ENCODE measurements at regions not wholly inside any gene's neighbourhood (a gene's known extent, or its start where the extent isn't known, plus 50 kb on each side); places are given as distances from the start of the nearest gene placed in this dataset.

DNA sequence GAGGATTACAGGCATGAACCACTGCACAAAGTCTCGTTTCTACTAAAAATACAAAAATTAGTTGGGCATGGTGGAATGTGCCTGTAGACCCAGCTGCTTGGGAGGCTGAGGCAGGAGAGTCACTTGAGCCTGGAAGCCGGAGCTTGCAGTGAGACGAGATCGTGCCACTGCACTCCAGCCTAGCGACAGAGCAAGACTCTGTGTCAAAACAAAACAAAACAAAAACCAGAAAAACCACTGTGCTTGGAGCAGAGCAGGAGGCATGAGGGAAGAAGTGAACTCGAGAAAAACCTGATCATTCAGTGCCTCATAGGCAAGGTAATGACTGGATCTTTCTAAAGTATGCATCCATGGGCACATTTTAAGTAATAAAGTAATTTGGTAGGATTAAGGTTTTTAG, 487.8 kb downstream of the KCNH5 start:
- no peak overlapping the region for H2BK120ac ChIP-seq (ENCODE audit: low read depth, low read length)
- no peak overlapping the region for H4K91ac ChIP-seq (ENCODE audit: low read length)
- H2AFZ ChIP-seq (ENCODE audit: low read depth, low read length), result no peak overlapping the region
- H3K27ac ChIP-seq (ENCODE audit: low read length, poor library complexity, severe bottlenecking), result no peak overlapping the region
- no peaks in the 10 kb centered on the region for H3K4me1 ChIP-seq (ENCODE audit: control insufficient read depth, insufficient read depth, low read depth, low read length)
- H3K4ac ChIP-seq (ENCODE audit: low read depth in 1 of 2, low read length in 2 of 2), result no peak overlapping the region
- H2BK12ac ChIP-seq (ENCODE audit: low read length in 2 of 2), result no peak overlapping the region
- DNase-seq, result no peak
- H4K8ac ChIP-seq (ENCODE audit: low read length), result no peak overlapping the region
- H3K4me3 ChIP-seq (ENCODE audit: insufficient read depth in 1 of 2, low read depth in 1 of 2, low read length in 2 of 2), result no peak overlapping the region
- no peaks in the 10 kb centered on the region for H3K79me1 ChIP-seq (replicated peaks; ENCODE audit: low read length, poor library complexity, severe bottlenecking)
- no peaks in the 10 kb centered on the region for H3K27me3 ChIP-seq (ENCODE audit: control insufficient read depth in 1 of 2, insufficient read depth in 1 of 2, low read length in 2 of 2)
- no peak overlapping the region for H2AK5ac ChIP-seq (ENCODE audit: low read length, severe bottlenecking)
- 71% methylated on average over 3 of the region's 6 CpGs for WGBS
- no peak overlapping the region for H3K14ac ChIP-seq (ENCODE audit: low read length in 2 of 2)
- H2BK15ac ChIP-seq (ENCODE audit: low read depth, poor library complexity, severe bottlenecking), result no peak overlapping the region
- no peak overlapping the region for H3K9ac ChIP-seq (ENCODE audit: low read length)
- H3K9me3 ChIP-seq (ENCODE audit: control insufficient read depth, low read length), result peaks cover 16% of the 10 kb centered on the region
- H3K4me2 ChIP-seq (ENCODE audit: low read length, poor library complexity, severe bottlenecking), result no peak overlapping the region
- no peak overlapping the region for H3K18ac ChIP-seq (ENCODE audit: low read depth in 1 of 2, low read length in 2 of 2)
- no peak overlapping the region for H2BK5ac ChIP-seq (ENCODE audit: low read depth, low read length, poor library complexity, severe bottlenecking)
- H3K23ac ChIP-seq (ENCODE audit: low read length in 2 of 2), result no peak overlapping the region
- H3K36me3 ChIP-seq (ENCODE audit: control insufficient read depth in 1 of 2, insufficient read depth in 2 of 2, low read depth in 1 of 2, low read length in 2 of 2), result no peaks in the 10 kb centered on the region

DNA sequence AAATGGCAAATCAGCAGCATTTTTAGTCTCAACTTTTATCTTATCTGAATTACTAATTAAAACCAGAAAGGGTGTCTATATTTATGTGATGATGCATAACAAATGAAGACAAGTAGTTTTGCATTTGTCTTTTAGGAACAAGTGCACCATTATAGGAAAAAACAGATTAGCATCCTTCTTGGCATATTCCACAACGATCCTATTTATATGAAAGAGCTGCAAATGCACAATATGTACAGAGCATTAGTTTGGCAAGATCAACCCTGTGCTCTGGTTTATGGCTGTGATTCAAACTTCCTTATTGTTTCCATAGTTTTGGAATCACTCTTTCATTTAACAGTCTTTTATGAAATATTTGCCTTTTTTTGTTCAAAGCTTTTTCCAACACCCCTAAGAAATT, 486.8 kb downstream of the KCNH5 start:
- Histone ChIP-seq H2AK5ac (ENCODE audit: low read length, severe bottlenecking) (no peak overlapping the region), H3K18ac (ENCODE audit: low read depth in 1 of 2, low read length in 2 of 2) (no peak overlapping the region), H2AFZ (ENCODE audit: low read depth, low read length) (no peak overlapping the region), H3K4me2 (ENCODE audit: low read length, poor library complexity, severe bottlenecking) (no peak overlapping the region), H4K91ac (ENCODE audit: low read length) (no peak overlapping the region), H2BK120ac (ENCODE audit: low read depth, low read length) (no peak overlapping the region), H3K4ac (ENCODE audit: low read depth in 1 of 2, low read length in 2 of 2) (no peak overlapping the region), H3K9me3 (ENCODE audit: control insufficient read depth, low read length) (peaks cover 11% of the 10 kb centered on the region), H3K4me3 (ENCODE audit: insufficient read depth in 1 of 2, low read depth in 1 of 2, low read length in 2 of 2) (no peak overlapping the region), H3K23ac (ENCODE audit: low read length in 2 of 2) (no peak overlapping the region), H2BK15ac (ENCODE audit: low read depth, poor library complexity, severe bottlenecking) (no peak overlapping the region), H3K27me3 (ENCODE audit: control insufficient read depth in 1 of 2, insufficient read depth in 1 of 2, low read length in 2 of 2) (no peaks in the 10 kb centered on the region), H2BK5ac (ENCODE audit: low read depth, low read length, poor library complexity, severe bottlenecking) (no peak overlapping the region), H3K79me1 (replicated peaks; ENCODE audit: low read length, poor library complexity, severe bottlenecking) (no peaks in the 10 kb centered on the region), H3K14ac (ENCODE audit: low read length in 2 of 2) (no peak overlapping the region), H4K8ac (ENCODE audit: low read length) (no peak overlapping the region), H3K27ac (ENCODE audit: low read length, poor library complexity, severe bottlenecking) (no peak overlapping the region), H3K9ac (ENCODE audit: low read length) (no peak overlapping the region), H2BK12ac (ENCODE audit: low read length in 2 of 2) (no peak overlapping the region), H3K36me3 (ENCODE audit: control insufficient read depth in 1 of 2, insufficient read depth in 2 of 2, low read depth in 1 of 2, low read length in 2 of 2) (no peaks in the 10 kb centered on the region), H3K4me1 (ENCODE audit: control insufficient read depth, insufficient read depth, low read depth, low read length) (no peaks in the 10 kb centered on the region)
- no peak for DNase-seq
- 100% methylated on average over 1 of the region's 1 CpG for WGBS

DNA sequence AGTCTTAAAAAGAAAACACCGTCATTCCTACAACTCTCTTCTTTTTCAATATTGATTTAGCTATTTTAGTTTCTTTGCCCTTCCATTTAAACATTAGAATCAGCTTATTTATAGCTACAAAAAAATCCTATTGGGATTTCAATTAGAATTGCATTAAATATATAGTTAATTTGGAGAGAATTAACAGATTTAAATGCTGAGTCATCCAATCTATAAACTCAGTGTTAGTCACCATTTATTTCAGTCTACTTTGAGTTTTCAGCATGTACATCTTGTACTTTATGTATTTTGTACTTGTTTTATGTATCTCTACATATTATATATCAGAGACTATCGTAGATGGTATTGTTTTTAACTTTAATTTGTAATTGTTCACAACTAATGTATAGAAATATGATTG, 460.0 kb downstream of the KCNH5 start:
- Histone ChIP-seq H3K14ac (ENCODE audit: low read length in 2 of 2) (no peak overlapping the region), H2BK12ac (ENCODE audit: low read length in 2 of 2) (no peak overlapping the region), H3K36me3 (ENCODE audit: control insufficient read depth in 1 of 2, insufficient read depth in 2 of 2, low read depth in 1 of 2, low read length in 2 of 2) (no peaks in the 10 kb centered on the region), H4K91ac (ENCODE audit: low read length) (no peak overlapping the region), H2BK15ac (ENCODE audit: low read depth, poor library complexity, severe bottlenecking) (no peak overlapping the region), H2BK5ac (ENCODE audit: low read depth, low read length, poor library complexity, severe bottlenecking) (no peak overlapping the region), H3K4me2 (ENCODE audit: low read length, poor library complexity, severe bottlenecking) (no peak overlapping the region), H3K4me1 (ENCODE audit: control insufficient read depth, insufficient read depth, low read depth, low read length) (no peaks in the 10 kb centered on the region), H2AK5ac (ENCODE audit: low read length, severe bottlenecking) (no peak overlapping the region), H2AFZ (ENCODE audit: low read depth, low read length) (no peak overlapping the region), H3K79me1 (replicated peaks; ENCODE audit: low read length, poor library complexity, severe bottlenecking) (no peaks in the 10 kb centered on the region), H3K18ac (ENCODE audit: low read depth in 1 of 2, low read length in 2 of 2) (no peak overlapping the region), H3K9me3 (ENCODE audit: control insufficient read depth, low read length) (peaks cover 10% of the 10 kb centered on the region), H3K4me3 (ENCODE audit: insufficient read depth in 1 of 2, low read depth in 1 of 2, low read length in 2 of 2) (peak overlapping the region in 1 of 2 experiments; percentile 19), H4K8ac (ENCODE audit: low read length) (no peak overlapping the region), H3K9ac (ENCODE audit: low read length) (no peak overlapping the region), H3K4ac (ENCODE audit: low read depth in 1 of 2, low read length in 2 of 2) (no peak overlapping the region), H2BK120ac (ENCODE audit: low read depth, low read length) (no peak overlapping the region), H3K27ac (ENCODE audit: low read length, poor library complexity, severe bottlenecking) (no peak overlapping the region), H3K23ac (ENCODE audit: low read length in 2 of 2) (no peak overlapping the region), H3K27me3 (ENCODE audit: control insufficient read depth in 1 of 2, insufficient read depth in 1 of 2, low read length in 2 of 2) (no peaks in the 10 kb centered on the region)
- DNase-seq, result no peak
- WGBS, result no CpG with 5 or more reads among the region's 2 CpGs

DNA sequence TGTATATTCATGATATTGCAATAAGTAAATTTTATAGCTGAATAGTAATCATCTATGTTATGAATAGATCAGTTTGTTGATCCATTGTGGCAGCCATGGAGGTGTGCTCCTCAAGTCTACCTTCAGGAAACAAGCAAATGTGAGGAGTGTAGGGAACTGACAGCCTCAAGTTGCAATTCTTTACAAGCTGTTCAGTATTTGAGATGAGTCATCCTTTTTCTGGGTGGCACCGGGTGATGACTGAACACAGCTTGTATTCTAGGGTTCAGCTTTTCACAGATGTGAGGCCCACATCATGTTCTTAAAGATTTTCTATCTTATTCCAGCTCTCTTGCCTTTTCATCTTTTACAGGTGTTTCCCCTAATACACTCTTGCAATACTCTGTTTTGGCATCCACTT, 452.4 kb downstream of the KCNH5 start:
- Histone ChIP-seq H3K23ac (ENCODE audit: low read length in 2 of 2) (no peak overlapping the region), H4K8ac (ENCODE audit: low read length) (no peak overlapping the region), H3K4me1 (ENCODE audit: control insufficient read depth, insufficient read depth, low read depth, low read length) (no peaks in the 10 kb centered on the region), H2AK5ac (ENCODE audit: low read length, severe bottlenecking) (no peak overlapping the region), H3K4ac (ENCODE audit: low read depth in 1 of 2, low read length in 2 of 2) (no peak overlapping the region), H3K18ac (ENCODE audit: low read depth in 1 of 2, low read length in 2 of 2) (no peak overlapping the region), H3K27me3 (ENCODE audit: control insufficient read depth in 1 of 2, insufficient read depth in 1 of 2, low read length in 2 of 2) (no peaks in the 10 kb centered on the region), H4K91ac (ENCODE audit: low read length) (no peak overlapping the region), H3K9ac (ENCODE audit: low read length) (no peak overlapping the region), H2BK15ac (ENCODE audit: low read depth, poor library complexity, severe bottlenecking) (no peak overlapping the region), H3K14ac (ENCODE audit: low read length in 2 of 2) (no peak overlapping the region), H3K4me3 (ENCODE audit: insufficient read depth in 1 of 2, low read depth in 1 of 2, low read length in 2 of 2) (no peak overlapping the region), H3K79me1 (replicated peaks; ENCODE audit: low read length, poor library complexity, severe bottlenecking) (no peaks in the 10 kb centered on the region), H2BK5ac (ENCODE audit: low read depth, low read length, poor library complexity, severe bottlenecking) (no peak overlapping the region), H3K36me3 (ENCODE audit: control insufficient read depth in 1 of 2, insufficient read depth in 2 of 2, low read depth in 1 of 2, low read length in 2 of 2) (no peaks in the 10 kb centered on the region), H2BK12ac (ENCODE audit: low read length in 2 of 2) (no peak overlapping the region), H2BK120ac (ENCODE audit: low read depth, low read length) (no peak overlapping the region), H3K9me3 (ENCODE audit: control insufficient read depth, low read length) (peaks cover 31% of the 10 kb centered on the region), H2AFZ (ENCODE audit: low read depth, low read length) (no peak overlapping the region), H3K27ac (ENCODE audit: low read length, poor library complexity, severe bottlenecking) (no peak overlapping the region), H3K4me2 (ENCODE audit: low read length, poor library complexity, severe bottlenecking) (no peak overlapping the region)
- 67% methylated on average over 1 of the region's 1 CpG for WGBS
- DNase-seq, result peak; percentile 25

All from mesenchymal stem cell (in vitro differentiated cells and primary cell).